WTC11 (cell line): ENCODE measurements at regions not wholly inside any gene's neighbourhood (a gene's known extent, or its start where the extent isn't known, plus 50 kb on each side); places are given as distances from the start of the nearest gene placed in this dataset.

Experiments
- ATAC-seq: fragments of 200-7000 bp; cut with Tn5 transposase; 2 replicates; pipeline ENCODE4 v1.10.0; 2021; ENCODE audit warnings: mild to moderate bottlenecking, moderate library complexity
- CTCF ChIA-PET: fragments of 300-600 bp; sonication (Branson Sonifier 250); formaldehyde crosslinking; loops from one replicate; lab custom pipeline; 2021; ENCODE audit warnings: antibody characterized with exemption; lab: Charles Lee
- POLR2A ChIA-PET: fragments of 350-600 bp; sonication (Branson Sonifier 250); formaldehyde crosslinking; loops from one replicate; lab custom pipeline; 2021; ENCODE audit warnings: antibody characterized with exemption; lab: Charles Lee
- DNase-seq: peaks from one replicate; pipeline ENCODE4 v3.0.0; 2021; ENCODE audit warnings: low spot score
- H3K27ac Mint-ChIP-seq: 2 replicates; pipeline ENCODE4 v1.8.0; 2021; ENCODE audit warnings: mixed read lengths
- H3K27me3 Mint-ChIP-seq: 2 replicates; pipeline ENCODE4 v1.8.0; 2021; ENCODE audit warnings: low read depth, mild to moderate bottlenecking, moderate library complexity, mixed read lengths
- H3K36me3 Mint-ChIP-seq: 2 replicates; pipeline ENCODE4 v1.8.0; 2021; ENCODE audit warnings: mixed read lengths
- H3K4me1 Mint-ChIP-seq: 2 replicates; pipeline ENCODE4 v1.8.0; 2022; ENCODE audit warnings: mixed read lengths
- H3K4me3 Mint-ChIP-seq: 2 replicates; pipeline ENCODE4 v1.8.0; 2021; ENCODE audit warnings: mild to moderate bottlenecking, moderate library complexity, mixed read lengths
- H3K9me3 Mint-ChIP-seq: 2 replicates; pipeline ENCODE4 v1.8.0; 2021; ENCODE audit warnings: mixed read lengths
- AR ChIP-seq: fragments of 250-450 bp; sonication (Bioruptor Pico); IDR thresholded peaks from 2 replicates; pipeline ENCODE4 v1.9.0; 2021; ENCODE audit warnings: mild to moderate bottlenecking
- CBFB ChIP-seq: sonication (generic); formaldehyde crosslinking; IDR thresholded peaks from 2 replicates; pipeline ENCODE4 v1.8.1; 2022; ENCODE audit warnings: mild to moderate bottlenecking, low read depth, missing genetic modification reagents
- ETV6 ChIP-seq: sonication (generic); formaldehyde crosslinking; IDR thresholded peaks from 2 replicates; pipeline ENCODE4 v1.8.1; 2022; ENCODE audit warnings: mild to moderate bottlenecking, missing genetic modification reagents
- HMGXB4 ChIP-seq: sonication (generic); formaldehyde crosslinking; IDR thresholded peaks from 2 replicates; pipeline ENCODE4 v1.8.1; 2023; ENCODE audit warnings: mild to moderate bottlenecking, moderate library complexity, missing genetic modification reagents
- MXD4 ChIP-seq: fragments of 250-450 bp; sonication (Bioruptor Pico); IDR thresholded peaks from 2 replicates; pipeline ENCODE4 v1.8.0; 2021; ENCODE audit warnings: mild to moderate bottlenecking, moderate library complexity, borderline replicate concordance
- SP1 ChIP-seq: sonication (generic); formaldehyde crosslinking; conservative IDR thresholded peaks from 2 replicates; pipeline ENCODE4 v1.8.1; 2022; ENCODE audit warnings: missing genetic modification reagents
- TEAD4 ChIP-seq: sonication (generic); formaldehyde crosslinking; IDR thresholded peaks from 2 replicates; pipeline ENCODE4 v1.8.0; 2022; ENCODE audit warnings: mild to moderate bottlenecking, missing genetic modification reagents
- ZBTB21 ChIP-seq: sonication (generic); formaldehyde crosslinking; IDR thresholded peaks from 2 replicates; pipeline ENCODE4 v1.8.1; 2023; ENCODE audit warnings: mild to moderate bottlenecking, missing genetic modification reagents, borderline replicate concordance
- ZMAT4 ChIP-seq: fragments of 250-450 bp; sonication (Bioruptor Pico); IDR thresholded peaks from 2 replicates; pipeline ENCODE4 v1.9.0; 2021; ENCODE audit warnings: mild to moderate bottlenecking
- ZNF232 ChIP-seq: sonication (generic); formaldehyde crosslinking; IDR thresholded peaks from 2 replicates; pipeline ENCODE4 v1.8.0; 2022; ENCODE audit warnings: mild to moderate bottlenecking, missing genetic modification reagents
- TF ChIP-seq, protein P1 (sequence below): fragments of 250-450 bp; sonication (Bioruptor Pico); IDR thresholded peaks from 2 replicates; pipeline ENCODE4 v1.9.0; 2021; ENCODE audit warnings: mild to moderate bottlenecking, borderline replicate concordance

GRCh38 chr10:130243015-130243414 is 106.8 kb downstream of the GLRX3 start:
- peaks cover 79% of the 10 kb centered on the region for H3K36me3 Mint-ChIP-seq
- peaks cover 10% of the 10 kb centered on the region for H3K27me3 Mint-ChIP-seq
- ATAC-seq (no peak), DNase-seq (no peak)
- H3K4me1 Mint-ChIP-seq, result no peaks in the 10 kb centered on the region
- H3K9me3 Mint-ChIP-seq, result peaks cover 95% of the 10 kb centered on the region
- H3K27ac Mint-ChIP-seq, result no peak overlapping the region
- TF ChIP-seq ZBTB21 (CRISPR knock-in tag) (no peak), ZMAT4 (no peak), CBFB (CRISPR knock-in tag) (no peak)
- POLR2A ChIA-PET, result no interaction called here
- no peak overlapping the region for H3K4me3 Mint-ChIP-seq
- CTCF ChIA-PET, result no interaction called here

- no peak for ATAC-seq
- DNase-seq, result no peak
Measured at GRCh38 chr10:130244031-130244927, 108.1 kb downstream of the GLRX3 start.

More at GRCh38 chr10:130244031-130244927, 108.1 kb downstream of the GLRX3 start:
- peaks cover 91% of the 10 kb centered on the region for H3K9me3 Mint-ChIP-seq
- TF ChIP-seq AR (CRISPR knock-in tag), result no peak
- no peak for TF ChIP-seq ZNF232 (CRISPR knock-in tag)
- TF ChIP-seq HMGXB4 (CRISPR knock-in tag), result no peak
- TF ChIP-seq, protein P1, sequence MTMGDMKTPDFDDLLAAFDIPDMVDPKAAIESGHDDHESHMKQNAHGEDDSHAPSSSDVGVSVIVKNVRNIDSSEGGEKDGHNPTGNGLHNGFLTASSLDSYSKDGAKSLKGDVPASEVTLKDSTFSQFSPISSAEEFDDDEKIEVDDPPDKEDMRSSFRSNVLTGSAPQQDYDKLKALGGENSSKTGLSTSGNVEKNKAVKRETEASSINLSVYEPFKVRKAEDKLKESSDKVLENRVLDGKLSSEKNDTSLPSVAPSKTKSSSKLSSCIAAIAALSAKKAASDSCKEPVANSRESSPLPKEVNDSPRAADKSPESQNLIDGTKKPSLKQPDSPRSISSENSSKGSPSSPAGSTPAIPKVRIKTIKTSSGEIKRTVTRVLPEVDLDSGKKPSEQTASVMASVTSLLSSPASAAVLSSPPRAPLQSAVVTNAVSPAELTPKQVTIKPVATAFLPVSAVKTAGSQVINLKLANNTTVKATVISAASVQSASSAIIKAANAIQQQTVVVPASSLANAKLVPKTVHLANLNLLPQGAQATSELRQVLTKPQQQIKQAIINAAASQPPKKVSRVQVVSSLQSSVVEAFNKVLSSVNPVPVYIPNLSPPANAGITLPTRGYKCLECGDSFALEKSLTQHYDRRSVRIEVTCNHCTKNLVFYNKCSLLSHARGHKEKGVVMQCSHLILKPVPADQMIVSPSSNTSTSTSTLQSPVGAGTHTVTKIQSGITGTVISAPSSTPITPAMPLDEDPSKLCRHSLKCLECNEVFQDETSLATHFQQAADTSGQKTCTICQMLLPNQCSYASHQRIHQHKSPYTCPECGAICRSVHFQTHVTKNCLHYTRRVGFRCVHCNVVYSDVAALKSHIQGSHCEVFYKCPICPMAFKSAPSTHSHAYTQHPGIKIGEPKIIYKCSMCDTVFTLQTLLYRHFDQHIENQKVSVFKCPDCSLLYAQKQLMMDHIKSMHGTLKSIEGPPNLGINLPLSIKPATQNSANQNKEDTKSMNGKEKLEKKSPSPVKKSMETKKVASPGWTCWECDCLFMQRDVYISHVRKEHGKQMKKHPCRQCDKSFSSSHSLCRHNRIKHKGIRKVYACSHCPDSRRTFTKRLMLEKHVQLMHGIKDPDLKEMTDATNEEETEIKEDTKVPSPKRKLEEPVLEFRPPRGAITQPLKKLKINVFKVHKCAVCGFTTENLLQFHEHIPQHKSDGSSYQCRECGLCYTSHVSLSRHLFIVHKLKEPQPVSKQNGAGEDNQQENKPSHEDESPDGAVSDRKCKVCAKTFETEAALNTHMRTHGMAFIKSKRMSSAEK, result no peak
- TF ChIP-seq MXD4 (CRISPR knock-in tag), result no peak
- TF ChIP-seq ETV6, result no peak
- TF ChIP-seq TEAD4 (CRISPR knock-in tag), result no peak
- TF ChIP-seq SP1 (CRISPR knock-in tag), result no peak
- TF ChIP-seq, all 79 proteins: peak for 0
- POLR2A ChIA-PET, result no interaction called here
- no peak overlapping the region for H3K27ac Mint-ChIP-seq
- peaks cover 6% of the 10 kb centered on the region for H3K27me3 Mint-ChIP-seq
- H3K4me1 Mint-ChIP-seq, result no peaks in the 10 kb centered on the region
- no peak overlapping the region for H3K4me3 Mint-ChIP-seq
- CTCF ChIA-PET, result no interaction called here
- H3K36me3 Mint-ChIP-seq, result peaks cover 74% of the 10 kb centered on the region
